ENCODE measurements at regions not wholly inside any gene's neighbourhood (a gene's known extent, or its start where the extent isn't known, plus 50 kb on each side); places are given as distances from the start of the nearest gene placed in this dataset.

- TF ChIP-seq CTCF (IDR thresholded peaks at IDR 0.05 in 8 of 11, conservative IDR thresholded peaks at IDR 0.05 in 3 of 11) (no peak), POLR2A (IDR thresholded peaks at IDR 0.05) (no peak)
These were observed 148.9 kb upstream of the CDK1 start for GRCh38 chr10:60629332-60629731.

Measured in spleen (tissue), 7 donors.